B cell (primary cell): ENCODE measurements at regions not wholly inside any gene's neighbourhood (a gene's known extent, or its start where the extent isn't known, plus 50 kb on each side); places are given as distances from the start of the nearest gene placed in this dataset.

ENCODE experiments used
- ATAC-seq: fragments of 200-7000 bp; cut with Tn5 transposase; one replicate; pipeline ENCODE4 v1.10.0; 2021; ENCODE audit warnings: low read depth, mild to moderate bottlenecking, moderate number of reproducible peaks, moderate library complexity
- CTCF ChIA-PET: fragments of 350-600 bp; sonication (Branson Sonifier 250); formaldehyde crosslinking; loops from one replicate; lab custom pipeline; 2021; ENCODE audit warnings: antibody characterized with exemption, inconsistent platforms; lab: Charles Lee
- POLR2A ChIA-PET: fragments of 350-600 bp; sonication (Branson Sonifier 250); formaldehyde crosslinking; loops from one replicate; lab custom pipeline; 2021; ENCODE audit warnings: antibody characterized with exemption; lab: Charles Lee
- DNase-seq: peaks from one replicate; pipeline ENCODE4 v3.0.0; 2013
- H2AFZ ChIP-seq: 2 replicates; pipeline ENCODE4 v1.6.1; 2012; ENCODE audit warnings: mild to moderate bottlenecking, low read depth, low read length; ENCODE audit not compliant: insufficient read depth, poor library complexity, severe bottlenecking
- H3K27ac ChIP-seq, 2 donors: 1 replicate in 1 of 2; 2 replicates in 1 of 2; pipeline ENCODE4 v1.5.1; 2012 to 2013; ENCODE audit warnings: low read length in 2 of 2, mild to moderate bottlenecking in 2 of 2, moderate library complexity in 1 of 2
- H3K27me3 ChIP-seq, 4 experiments: fragments of 200-600 bp in 1 of 4; sonication (generic) in 1 of 4; replicated peaks in 1 of 4; 1 replicate in 2 of 4; 2 replicates in 2 of 4; pipeline versions ENCODE4 v1.6.1 to v1.7.0; 2013 to 2016; ENCODE audit warnings: low read length in 3 of 4, mild to moderate bottlenecking in 2 of 4, mixed read lengths in 1 of 4, moderate library complexity in 1 of 4; ENCODE audit not compliant: insufficient read depth in 4 of 4, control insufficient read depth in 3 of 4; ENCODE audit errors: control extremely low read depth in 1 of 4
- H3K36me3 ChIP-seq, 2 experiments: replicated peaks in 1 of 2; 1 replicate in 1 of 2; 2 replicates in 1 of 2; pipeline versions ENCODE4 v1.6.1 to v1.7.1; 2013; ENCODE audit warnings: low read length in 1 of 2; ENCODE audit not compliant: insufficient read depth in 2 of 2, control insufficient read depth in 1 of 2; ENCODE audit errors: control extremely low read depth in 1 of 2, extremely low read depth in 1 of 2
- H3K4me1 ChIP-seq, 2 donors: fragments of 200-600 bp in 1 of 2; sonication (generic) in 1 of 2; 1 replicate in 1 of 2; 2 replicates in 1 of 2; pipeline versions ENCODE4 v1.5.1 to v1.6.1; 2013 to 2017; ENCODE audit warnings: low read length in 2 of 2; ENCODE audit not compliant: control insufficient read depth in 2 of 2, insufficient read depth in 2 of 2
- H3K4me2 ChIP-seq: replicated peaks from 2 replicates; pipeline ENCODE3; 2012; ENCODE audit warnings: mild to moderate bottlenecking, low read depth, low read length; ENCODE audit not compliant: poor library complexity, severe bottlenecking
- H3K4me3 ChIP-seq, 5 experiments: fragments of 200-600 bp in 1 of 5; sonication (generic) in 1 of 5; 1 replicate in 3 of 5; 2 replicates in 2 of 5; pipeline versions ENCODE4 v1.5.1 to v1.7.0; 2011 to 2016; ENCODE audit warnings: low read length in 4 of 5, mild to moderate bottlenecking in 4 of 5, low read depth in 2 of 5, control low read depth in 1 of 5, moderate library complexity in 1 of 5; ENCODE audit not compliant: insufficient read depth in 1 of 5; ENCODE audit errors: control extremely low read depth in 1 of 5, extremely low read depth in 1 of 5
- H3K79me2 ChIP-seq: fragments of 200-600 bp; sonication (generic); one replicate; pipeline ENCODE4 v1.6.0; 2016; ENCODE audit warnings: low read length; ENCODE audit not compliant: control insufficient read depth, insufficient read depth
- H3K9ac ChIP-seq: fragments of 200-600 bp; sonication (generic); 2 replicates; pipeline ENCODE4 v1.6.1; 2017; ENCODE audit warnings: mild to moderate bottlenecking, low read length, moderate library complexity
- H3K9me3 ChIP-seq, 3 donors: one replicate each; pipeline versions ENCODE4 v1.6.1 to v1.7.1; 2013; ENCODE audit warnings: low read length in 2 of 3; ENCODE audit not compliant: control insufficient read depth in 2 of 3, insufficient read depth in 1 of 3; ENCODE audit errors: control extremely low read depth in 1 of 3
- H4K20me1 ChIP-seq: 2 replicates; pipeline ENCODE4 v1.6.0; 2012; ENCODE audit warnings: mild to moderate bottlenecking, low read length; ENCODE audit not compliant: insufficient read depth, control insufficient read depth, poor library complexity, severe bottlenecking
- H3K27ac Mint-ChIP-seq: one replicate; pipeline ENCODE4 v1.8.0; 2021; ENCODE audit warnings: mixed read lengths
- H3K27me3 Mint-ChIP-seq: one replicate; pipeline ENCODE4 v1.8.0; 2021; ENCODE audit warnings: mixed read lengths
- H3K4me1 Mint-ChIP-seq: one replicate; pipeline ENCODE4 v1.8.0; 2021; ENCODE audit warnings: mixed read lengths
- H3K4me3 Mint-ChIP-seq: one replicate; pipeline ENCODE4 v1.8.0; 2021; ENCODE audit warnings: mixed read lengths
- H3K9me3 Mint-ChIP-seq: one replicate; pipeline ENCODE4 v1.8.0; 2022; ENCODE audit warnings: mixed read lengths; ENCODE audit not compliant: insufficient read depth
- CTCF ChIP-seq: fragments of 200-600 bp; IDR thresholded peaks from one replicate; pipeline ENCODE4 v1.8.0; 2022; ENCODE audit warnings: antibody characterized with exemption, mild to moderate bottlenecking
- EZH2 ChIP-seq: IDR thresholded peaks from 2 replicates; pipeline ENCODE4 v1.6.1; 2012; ENCODE audit warnings: borderline replicate concordance, low read depth, mild to moderate bottlenecking, moderate library complexity, low read length; ENCODE audit not compliant: insufficient read depth, poor library complexity, severe bottlenecking
- WGBS: methylation state at CpG from one replicate; pipeline ENCODE4 v1.1.5; 2013; ENCODE audit warnings: missing lambda C conversion rate; ENCODE audit not compliant: insufficient coverage; 5-methylcytosine and 5-hydroxymethylcytosine counted together
- intact Hi-C: fragments of 100-400 bp; cut with micrococcal nuclease; formaldehyde crosslinking; loops from one replicate; pipeline ENCODE4 v1.10.0; 2022

GRCh38 chr1:30611741-30612309 lies 111.6 kb downstream of the MATN1 start:
- Histone ChIP-seq H3K9ac (no peak overlapping the region), H3K4me2 (no peak overlapping the region), H4K20me1 (no peaks in the 10 kb centered on the region), H3K27ac (no peak overlapping the region), H3K9me3 (no peaks in the 10 kb centered on the region), H3K4me1 (no peaks in the 10 kb centered on the region), H3K79me2 (no peaks in the 10 kb centered on the region), H2AFZ (no peak overlapping the region), H3K36me3 (no peaks in the 10 kb centered on the region), H3K4me3 (no peak overlapping the region), H3K27me3 (peaks cover 0 to 11% (median 0%) of the 10 kb centered on the region in 4 experiments)
- intact Hi-C loops = no loop called here
- no peak for TF ChIP-seq EZH2
- TF ChIP-seq CTCF = no peak
- ChIA-PET CTCF (no interaction called here), POLR2A (no interaction called here)
- Mint-ChIP-seq H3K27me3 (peaks cover 43% of the 10 kb centered on the region), H3K9me3 (no peaks in the 10 kb centered on the region), H3K27ac (no peak overlapping the region), H3K4me3 (no peak overlapping the region), H3K4me1 (no peaks in the 10 kb centered on the region)
- 60% methylated on average over 1 of the region's 5 CpGs for WGBS
- DNase-seq (no peak), ATAC-seq (no peak)

- H3K27me3 Mint-ChIP-seq = peaks cover 42% of the 10 kb centered on the region
- no peak for TF ChIP-seq EZH2
- TF ChIP-seq CTCF = no peak
- H3K4me1 Mint-ChIP-seq = no peaks in the 10 kb centered on the region
Measured at GRCh38 chr1:30610917-30611316, 112.5 kb downstream of the MATN1 start.

More at GRCh38 chr1:30610917-30611316, 112.5 kb downstream of the MATN1 start:
- Mint-ChIP-seq H3K27ac (no peak overlapping the region), H3K9me3 (no peaks in the 10 kb centered on the region), H3K4me3 (no peak overlapping the region)
- Histone ChIP-seq H3K79me2 (no peaks in the 10 kb centered on the region), H3K27me3 (peaks cover 0 to 11% (median 0%) of the 10 kb centered on the region in 4 experiments), H3K4me3 (no peak overlapping the region), H3K27ac (no peak overlapping the region), H2AFZ (no peak overlapping the region), H3K4me2 (no peak overlapping the region), H3K36me3 (no peaks in the 10 kb centered on the region), H3K4me1 (no peaks in the 10 kb centered on the region), H3K9me3 (no peaks in the 10 kb centered on the region), H4K20me1 (no peaks in the 10 kb centered on the region), H3K9ac (no peak overlapping the region)
- ChIA-PET POLR2A (no interaction called here), CTCF (no interaction called here)
- DNase-seq = no peak
- ATAC-seq = no peak
- intact Hi-C loops = no loop called here
